HG03095 (cell line): ENCODE measurements at regions not wholly inside any gene's neighbourhood (a gene's known extent, or its start where the extent isn't known, plus 50 kb on each side); places are given as distances from the start of the nearest gene placed in this dataset.

Experiments
- ATAC-seq: cut with Tn5 transposase; IDR thresholded peaks from one replicate; pipeline ENCODE4 v1.9.1; 2021; ENCODE audit warnings: moderate library complexity; ENCODE audit not compliant: unreplicated experiment

GRCh38 chr15:39358441-39359041 lies 222.3 kb upstream of the THBS1 start:
- ATAC-seq = no peak

GRCh38 chr15:39359771-39360170 lies 221.1 kb upstream of the THBS1 start:
- ATAC-seq = no peak

GRCh38 chr15:39360452-39360851 lies 220.4 kb upstream of the THBS1 start:
- ATAC-seq = no peak

DNA sequence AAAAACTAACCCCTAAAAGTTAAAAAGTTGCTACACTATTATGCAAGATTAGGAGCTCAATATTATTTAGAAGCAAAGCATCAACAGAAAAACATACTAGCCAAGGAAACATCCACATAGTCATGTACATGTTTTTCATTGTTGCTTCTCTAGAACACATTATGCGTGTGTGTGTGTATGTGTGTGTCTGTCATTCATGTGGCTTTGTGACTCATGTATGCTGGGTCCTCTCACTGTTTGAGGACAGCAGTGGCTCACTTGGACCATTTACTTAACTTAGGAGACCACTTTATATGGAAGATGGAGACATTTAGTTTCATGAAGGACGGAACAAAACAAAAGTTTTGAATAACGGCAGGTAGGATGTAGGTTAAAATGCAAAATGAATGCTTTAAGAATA lies 219.4 kb upstream of the THBS1 start:
- no peak for ATAC-seq

DNA sequence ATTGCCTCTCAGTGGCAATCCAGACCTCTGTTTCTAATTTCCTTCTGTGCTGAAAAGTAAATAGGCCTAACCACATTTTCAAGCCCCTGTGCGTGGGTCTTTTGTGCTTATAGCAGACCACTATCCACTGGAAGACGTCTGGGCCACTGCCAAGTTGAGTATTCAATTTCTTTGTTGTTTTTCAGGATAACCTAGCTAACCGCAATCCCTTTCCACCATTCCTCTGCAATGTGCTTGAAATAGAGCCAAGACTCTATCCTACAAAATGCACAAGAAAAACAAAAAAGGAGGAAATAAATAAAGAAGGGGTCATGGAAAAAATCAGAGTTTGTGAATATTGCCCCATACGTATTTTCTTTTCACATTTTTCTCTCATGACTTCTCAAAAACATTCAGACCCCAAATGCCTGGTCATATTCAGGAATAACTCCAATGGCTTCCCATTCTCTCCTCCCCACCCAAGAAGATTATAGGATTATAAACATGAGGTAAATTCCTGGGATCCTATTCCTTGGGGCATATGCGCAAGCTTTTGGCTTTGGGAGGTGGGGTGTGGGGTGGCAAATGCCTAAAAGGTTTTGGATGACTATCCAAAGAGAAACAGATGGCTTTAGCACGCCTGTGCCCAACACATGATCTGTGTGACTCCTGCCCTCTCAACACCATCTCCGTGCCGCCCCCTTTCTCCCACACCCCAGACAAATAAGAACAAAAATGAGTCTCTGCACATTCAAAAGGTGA lies 217.9 kb upstream of the THBS1 start:
- ATAC-seq = no peak

DNA sequence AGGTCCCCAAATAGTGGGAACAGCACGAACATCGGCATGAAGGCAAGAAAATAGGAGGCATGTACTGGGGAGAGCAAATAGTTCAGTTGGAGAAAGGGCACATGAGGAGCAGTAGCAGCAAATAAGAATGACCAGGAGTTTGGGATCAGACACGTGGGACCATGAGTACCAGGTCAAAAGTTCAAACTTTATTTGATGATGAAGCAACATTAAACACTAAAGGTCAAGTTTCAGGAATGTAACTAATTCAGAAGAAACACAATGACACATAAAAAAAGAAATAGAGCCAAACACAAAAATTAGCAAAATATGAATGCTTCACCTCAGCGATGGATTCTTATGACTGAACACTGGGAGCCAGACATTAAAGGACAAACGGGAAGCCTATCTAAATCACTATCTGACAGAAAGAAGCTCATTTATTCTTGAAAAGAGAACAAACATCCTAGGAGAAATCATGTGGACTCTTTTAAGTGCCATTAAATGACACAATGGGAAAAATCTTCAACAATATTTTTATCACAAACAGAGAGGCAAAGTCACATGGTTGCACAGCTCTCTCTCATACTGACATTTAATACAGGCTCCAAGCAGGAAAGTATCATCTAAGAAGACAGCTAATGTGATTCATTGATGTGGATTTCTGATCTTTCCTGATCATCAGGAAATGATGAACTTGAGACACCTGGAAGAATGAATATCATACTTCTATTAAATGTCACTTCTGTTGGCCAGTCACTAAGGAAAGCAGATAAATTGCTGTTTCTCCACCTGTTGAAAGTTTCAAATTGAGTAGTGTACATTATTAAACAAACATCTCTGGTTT lies 216.9 kb upstream of the THBS1 start:
- ATAC-seq = no peak

- ATAC-seq = no peak
Measured at GRCh38 chr15:39364721-39365120, 216.2 kb upstream of the THBS1 start.

DNA sequence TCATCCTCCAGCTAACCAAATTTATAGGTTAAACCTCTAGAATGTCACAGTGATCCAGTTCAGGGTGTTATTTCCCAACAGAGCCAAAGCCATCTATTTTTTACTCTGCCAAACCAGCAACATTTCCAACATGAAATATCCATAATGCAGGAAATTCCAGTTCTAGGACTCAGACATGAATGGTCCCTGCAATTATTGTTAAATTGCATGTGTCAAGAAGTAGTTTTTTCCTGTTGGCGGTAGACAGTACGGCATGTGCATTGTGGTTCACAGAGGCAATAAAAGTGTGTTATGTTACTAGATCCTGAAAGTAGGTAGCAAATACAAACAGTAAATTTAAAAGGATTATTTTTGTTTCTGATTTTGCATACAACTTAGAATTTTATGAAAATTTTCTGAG lies 215.7 kb upstream of the THBS1 start:
- ATAC-seq = no peak

GRCh38 chr15:39365873-39366272 lies 215.0 kb upstream of the THBS1 start:
- no peak for ATAC-seq

DNA sequence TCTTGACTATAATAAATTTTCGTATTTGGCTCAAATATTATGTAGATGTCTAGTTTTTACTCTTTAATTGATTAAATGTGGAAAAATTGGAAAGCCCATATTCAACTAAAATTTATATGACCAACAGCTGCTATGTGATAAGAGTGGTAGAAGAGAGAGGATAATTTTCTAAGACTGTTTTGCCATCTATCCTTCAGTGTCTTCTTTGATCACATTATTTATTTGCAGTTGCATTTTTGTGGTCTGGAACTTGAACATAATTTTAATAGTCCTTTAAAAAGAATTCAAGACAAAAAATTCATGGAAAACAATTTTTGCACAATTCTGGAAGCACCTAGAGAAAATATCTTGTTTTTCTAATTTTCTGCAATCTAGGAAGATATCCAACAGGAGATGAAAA lies 213.3 kb upstream of the THBS1 start:
- no peak for ATAC-seq

DNA sequence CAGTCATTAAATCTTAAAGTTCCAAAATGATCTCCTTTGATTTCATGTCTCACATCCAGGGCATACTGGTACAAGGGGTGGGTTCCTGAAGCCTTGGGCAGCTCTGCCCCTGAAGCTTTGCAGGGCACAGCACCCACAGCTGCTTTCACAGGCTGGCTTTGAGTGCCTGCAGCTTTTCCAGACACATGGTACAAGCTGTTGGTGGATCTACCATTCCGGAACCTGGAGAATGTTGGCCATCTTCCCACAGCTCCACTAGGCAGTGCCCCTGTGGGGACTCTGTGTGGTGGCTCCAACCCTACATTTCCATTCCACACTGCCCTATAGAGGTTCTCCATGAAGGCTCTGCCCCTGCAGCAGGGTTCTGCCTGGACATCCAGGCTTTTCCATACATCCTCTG lies 211.1 kb upstream of the THBS1 start:
- no peak for ATAC-seq

GRCh38 chr15:39376371-39376909 lies 204.4 kb upstream of the THBS1 start:
- no peak for ATAC-seq

- peak; percentile 70 for ATAC-seq
Measured at GRCh38 chr15:39381517-39381916, 199.4 kb upstream of the THBS1 start.

DNA sequence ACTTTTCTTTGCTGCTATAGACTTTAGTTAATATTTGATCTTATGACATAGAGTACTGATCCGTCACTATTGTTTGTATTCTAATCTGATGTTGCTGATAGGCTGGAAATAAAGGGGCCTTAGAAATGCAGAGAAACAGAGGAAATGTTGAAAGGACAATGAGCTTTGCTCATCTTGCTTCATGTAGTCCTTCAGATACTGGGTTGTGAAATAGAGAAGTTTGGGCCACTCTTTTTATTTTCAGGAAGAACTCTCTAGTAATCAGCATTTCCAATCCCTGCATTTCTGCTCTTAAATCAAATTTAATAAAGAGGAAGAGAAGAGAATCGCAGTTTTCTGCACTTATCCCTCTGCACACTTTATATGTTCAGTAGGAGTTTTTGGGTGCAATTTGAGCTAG lies 192.8 kb upstream of the THBS1 start:
- no peak for ATAC-seq

- ATAC-seq = no peak
Measured at GRCh38 chr15:39391230-39391629, 189.6 kb upstream of the THBS1 start.

GRCh38 chr15:39392469-39393047 lies 188.3 kb upstream of the THBS1 start:
- ATAC-seq = no peak

- no peak for ATAC-seq
Measured at GRCh38 chr15:39393575-39394335, 187.1 kb upstream of the THBS1 start.

DNA sequence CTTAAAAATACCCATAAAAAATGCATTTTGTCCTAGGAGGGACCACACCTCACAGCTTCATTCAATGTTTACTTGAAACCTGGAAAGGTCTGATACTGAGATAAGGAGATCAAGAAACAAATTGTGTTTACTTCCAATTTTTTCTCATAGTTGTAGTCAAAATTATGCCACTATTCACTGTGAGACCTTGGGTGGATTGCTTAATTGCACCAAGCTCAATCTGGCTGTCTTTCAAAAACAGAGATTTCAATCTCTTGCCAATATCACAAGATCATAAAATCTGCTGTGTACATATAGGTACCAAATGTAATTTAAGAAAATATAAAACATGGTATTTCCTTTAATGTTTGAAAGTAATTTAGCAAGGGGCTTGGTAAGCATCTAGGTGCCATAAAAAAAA lies 186.4 kb upstream of the THBS1 start:
- ATAC-seq = no peak

- ATAC-seq = no peak
Measured at GRCh38 chr15:39396979-39397615, 183.8 kb upstream of the THBS1 start.

- no peak for ATAC-seq
Measured at GRCh38 chr15:39397883-39398282, 183.0 kb upstream of the THBS1 start.
